ENCODE measurements at regions not wholly inside any gene's neighbourhood (a gene's known extent, or its start where the extent isn't known, plus 50 kb on each side); places are given as distances from the start of the nearest gene placed in this dataset.

- Histone ChIP-seq H4K20me1 (ENCODE audit: insufficient read depth, low read length) (no peaks in the 10 kb centered on the region), H3K27ac (ENCODE audit: low read length) (no peak overlapping the region), H3K9me2 (replicated peaks; ENCODE audit: insufficient read depth, low read length) (no peaks in the 10 kb centered on the region), H3K4me2 (ENCODE audit: low read depth, low read length) (no peak overlapping the region), H3K36me3 (replicated peaks; ENCODE audit: insufficient read depth, low read length) (no peaks in the 10 kb centered on the region), H3K9me3 (replicated peaks; ENCODE audit: insufficient read depth, low read length) (no peaks in the 10 kb centered on the region), H3F3A (ENCODE audit: insufficient read depth, low read length) (no peaks in the 10 kb centered on the region), H3K4me3 (ENCODE audit: low read length) (no peak overlapping the region), H3K27me3 (replicated peaks; ENCODE audit: insufficient read depth, low read length) (no peaks in the 10 kb centered on the region), H3K4me1 (ENCODE audit: low read length) (no peaks in the 10 kb centered on the region), H2AFZ (ENCODE audit: low read length) (no peak overlapping the region), H3K79me2 (ENCODE audit: low read length) (no peaks in the 10 kb centered on the region), H3K9ac (ENCODE audit: low read length) (no peak overlapping the region)
- TF ChIP-seq EZH2phosphoT487 (IDR thresholded peaks at IDR 0.05; ENCODE audit: low read length) (no peak), CTCF (IDR thresholded peaks at IDR 0.05; ENCODE audit: low read length) (no peak), EZH2 (optimal IDR thresholded peaks at IDR 0.05; ENCODE audit: low read depth, low read length) (no peak)
- DNase-seq, result no peak
Observed at GRCh38 chr2:59899692-59900091, 653.8 kb downstream of the BCL11A start.

- H3K4me1 ChIP-seq (ENCODE audit: low read length), result no peaks in the 10 kb centered on the region
- no peaks in the 10 kb centered on the region for H3F3A ChIP-seq (ENCODE audit: insufficient read depth, low read length)
- H3K27me3 ChIP-seq (replicated peaks; ENCODE audit: insufficient read depth, low read length), result no peaks in the 10 kb centered on the region
- no peaks in the 10 kb centered on the region for H3K9me3 ChIP-seq (replicated peaks; ENCODE audit: insufficient read depth, low read length)
- H3K79me2 ChIP-seq (ENCODE audit: low read length), result no peaks in the 10 kb centered on the region
- H3K9ac ChIP-seq (ENCODE audit: low read length), result no peak overlapping the region
- H3K4me3 ChIP-seq (ENCODE audit: low read length), result no peak overlapping the region
- no peak for DNase-seq
- no peaks in the 10 kb centered on the region for H4K20me1 ChIP-seq (ENCODE audit: insufficient read depth, low read length)
- H2AFZ ChIP-seq (ENCODE audit: low read length), result no peak overlapping the region
- no peaks in the 10 kb centered on the region for H3K9me2 ChIP-seq (replicated peaks; ENCODE audit: insufficient read depth, low read length)
- TF ChIP-seq CTCF (IDR thresholded peaks at IDR 0.05; ENCODE audit: low read length), result no peak
- TF ChIP-seq EZH2phosphoT487 (IDR thresholded peaks at IDR 0.05; ENCODE audit: low read length), result no peak
- H3K36me3 ChIP-seq (replicated peaks; ENCODE audit: insufficient read depth, low read length), result no peaks in the 10 kb centered on the region
- no peak overlapping the region for H3K27ac ChIP-seq (ENCODE audit: low read length)
- H3K4me2 ChIP-seq (ENCODE audit: low read depth, low read length), result no peak overlapping the region
Observed at GRCh38 chr2:59896499-59897245, 656.8 kb downstream of the BCL11A start.

- no peak overlapping the region for H3K4me2 ChIP-seq (ENCODE audit: low read depth, low read length)
- H4K20me1 ChIP-seq (ENCODE audit: insufficient read depth, low read length), result no peaks in the 10 kb centered on the region
- TF ChIP-seq CTCF (IDR thresholded peaks at IDR 0.05; ENCODE audit: low read length) (no peak), EZH2phosphoT487 (IDR thresholded peaks at IDR 0.05; ENCODE audit: low read length) (no peak), EZH2 (optimal IDR thresholded peaks at IDR 0.05; ENCODE audit: low read depth, low read length) (no peak)
- H3K27me3 ChIP-seq (replicated peaks; ENCODE audit: insufficient read depth, low read length), result peaks cover 7% of the 10 kb centered on the region; the same call in 1 of the 2 replicates
- no peak for DNase-seq
- H2AFZ ChIP-seq (ENCODE audit: low read length), result no peak overlapping the region
- H3K4me1 ChIP-seq (ENCODE audit: low read length), result no peaks in the 10 kb centered on the region
- H3F3A ChIP-seq (ENCODE audit: insufficient read depth, low read length), result no peaks in the 10 kb centered on the region
- H3K4me3 ChIP-seq (ENCODE audit: low read length), result no peak overlapping the region
- H3K27ac ChIP-seq (ENCODE audit: low read length), result no peak overlapping the region
- H3K36me3 ChIP-seq (replicated peaks; ENCODE audit: insufficient read depth, low read length), result no peaks in the 10 kb centered on the region
- no peak overlapping the region for H3K9ac ChIP-seq (ENCODE audit: low read length)
- H3K9me2 ChIP-seq (replicated peaks; ENCODE audit: insufficient read depth, low read length), result no peaks in the 10 kb centered on the region
- H3K79me2 ChIP-seq (ENCODE audit: low read length), result no peaks in the 10 kb centered on the region
- H3K9me3 ChIP-seq (replicated peaks; ENCODE audit: insufficient read depth, low read length), result no peaks in the 10 kb centered on the region
Observed at GRCh38 chr2:59893612-59894011, 659.8 kb downstream of the BCL11A start.

All from MM.1S (cell line).